Uterus (tissue), 3 donors: ENCODE measurements at regions not wholly inside any gene's neighbourhood (a gene's known extent, or its start where the extent isn't known, plus 50 kb on each side); places are given as distances from the start of the nearest gene placed in this dataset.

Experiments
- DNase-seq, 2 donors: peaks; one replicate each; pipeline ENCODE4 v3.0.0-alpha.2; 2019 to 2020
- H3K27ac ChIP-seq, 2 donors: fragments of 200-600 bp; sonication (generic); 1 replicate in 1 of 2; 2 replicates in 1 of 2; pipeline ENCODE4 v1.5.1; 2016 to 2018
- H3K27me3 ChIP-seq, 2 donors: fragments of 200-600 bp; sonication (generic); one replicate each; pipeline ENCODE4 v1.5.1; 2018 to 2019; ENCODE audit warnings: control low read depth in 1 of 2
- H3K36me3 ChIP-seq, 2 donors: fragments of 200-600 bp; sonication (generic); one replicate each; pipeline ENCODE4 v1.5.1; 2019; ENCODE audit warnings: control low read depth in 1 of 2
- H3K4me1 ChIP-seq, 2 donors: fragments of 200-600 bp; sonication (generic); one replicate each; pipeline ENCODE4 v1.5.1; 2018 to 2019; ENCODE audit warnings: control low read depth in 1 of 2
- H3K4me3 ChIP-seq, 2 donors: fragments of 200-600 bp; sonication (generic); 1 replicate in 1 of 2; 2 replicates in 1 of 2; pipeline ENCODE4 v1.5.1; 2018 to 2019; ENCODE audit warnings: mild to moderate bottlenecking in 1 of 2
- H3K9me3 ChIP-seq, 2 donors: fragments of 200-600 bp; sonication (generic); one replicate each; pipeline ENCODE4 v1.5.1; 2019; ENCODE audit warnings: control low read depth in 1 of 2
- POLR2A ChIP-seq, 2 donors: fragments of 450-650 bp; IDR thresholded peaks; one replicate each; pipeline ENCODE4 v1.6.1; 2016; ENCODE audit warnings: antibody characterized with exemption in 2 of 2, mild to moderate bottlenecking in 1 of 2, moderate library complexity in 1 of 2
- intact Hi-C: fragments of 100-400 bp; cut with DNase I; formaldehyde crosslinking; loops from one replicate; pipeline ENCODE4 v1.15.1; 2023; ENCODE audit warnings: low total_unique reads
- TF ChIP-seq, protein P1 (sequence below), 4 experiments: fragments of 200-600 bp in 2 of 4; fragments of 450-650 bp in 2 of 4; sonication (generic) in 2 of 4; IDR thresholded peaks; one replicate each; pipeline ENCODE4 v1.5.1; 2016 to 2019; ENCODE audit warnings: antibody characterized with exemption in 4 of 4, mild to moderate bottlenecking in 2 of 4, moderate library complexity in 1 of 4
- donor health status: DM: yes; HTN: yes; CAD: no.

DNA sequence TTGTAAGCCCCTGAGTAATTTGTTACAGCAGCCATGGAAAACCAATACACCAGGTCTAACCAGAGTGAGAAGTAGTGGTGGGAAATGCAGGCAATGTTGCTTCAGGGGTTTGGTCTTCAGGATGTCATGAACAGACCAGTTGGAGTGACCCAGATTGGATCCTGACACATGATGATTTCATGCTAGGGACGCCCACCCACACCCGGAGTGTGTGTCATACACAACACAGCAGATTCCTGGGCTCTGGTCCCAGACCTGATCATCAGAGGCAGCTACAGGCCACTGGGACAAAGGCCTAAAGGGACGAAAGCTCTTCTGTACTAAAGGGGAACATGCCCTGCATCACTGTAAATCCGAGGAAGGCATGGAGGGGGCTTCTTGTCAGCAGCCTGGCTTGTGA lies 194.2 kb downstream of the NSG2 start:
- Histone ChIP-seq H3K27me3 (no peaks in the 10 kb centered on the region), H3K4me3 (no peak overlapping the region), H3K36me3 (no peaks in the 10 kb centered on the region), H3K27ac (no peak overlapping the region), H3K9me3 (no peaks in the 10 kb centered on the region), H3K4me1 (no peaks in the 10 kb centered on the region)
- TF ChIP-seq POLR2A (IDR thresholded peaks at IDR 0.05): no peak
- TF ChIP-seq, protein P1, sequence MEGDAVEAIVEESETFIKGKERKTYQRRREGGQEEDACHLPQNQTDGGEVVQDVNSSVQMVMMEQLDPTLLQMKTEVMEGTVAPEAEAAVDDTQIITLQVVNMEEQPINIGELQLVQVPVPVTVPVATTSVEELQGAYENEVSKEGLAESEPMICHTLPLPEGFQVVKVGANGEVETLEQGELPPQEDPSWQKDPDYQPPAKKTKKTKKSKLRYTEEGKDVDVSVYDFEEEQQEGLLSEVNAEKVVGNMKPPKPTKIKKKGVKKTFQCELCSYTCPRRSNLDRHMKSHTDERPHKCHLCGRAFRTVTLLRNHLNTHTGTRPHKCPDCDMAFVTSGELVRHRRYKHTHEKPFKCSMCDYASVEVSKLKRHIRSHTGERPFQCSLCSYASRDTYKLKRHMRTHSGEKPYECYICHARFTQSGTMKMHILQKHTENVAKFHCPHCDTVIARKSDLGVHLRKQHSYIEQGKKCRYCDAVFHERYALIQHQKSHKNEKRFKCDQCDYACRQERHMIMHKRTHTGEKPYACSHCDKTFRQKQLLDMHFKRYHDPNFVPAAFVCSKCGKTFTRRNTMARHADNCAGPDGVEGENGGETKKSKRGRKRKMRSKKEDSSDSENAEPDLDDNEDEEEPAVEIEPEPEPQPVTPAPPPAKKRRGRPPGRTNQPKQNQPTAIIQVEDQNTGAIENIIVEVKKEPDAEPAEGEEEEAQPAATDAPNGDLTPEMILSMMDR (IDR thresholded peaks at IDR 0.05): no peak
- intact Hi-C loops: no loop called here
- DNase-seq: no peak

DNA sequence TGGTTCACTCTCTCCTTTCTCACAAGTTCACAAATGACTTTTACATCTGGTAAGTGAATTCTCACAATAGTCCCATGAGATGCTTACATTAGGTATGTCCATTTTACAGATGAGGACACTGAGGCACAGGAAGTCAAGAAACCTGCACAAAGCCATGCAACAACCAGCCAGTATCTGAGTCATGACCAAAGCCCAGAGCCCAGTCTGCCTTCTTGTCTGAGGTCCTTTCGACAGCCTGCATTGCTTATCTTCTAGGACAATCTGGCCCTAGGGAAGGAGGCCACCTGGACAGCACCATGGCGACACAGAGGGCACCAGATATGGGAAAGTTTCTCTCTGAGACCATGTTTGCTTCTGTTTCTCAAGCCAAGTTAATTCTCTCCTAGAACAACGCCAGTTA lies 197.1 kb downstream of the NSG2 start:
- no peaks in the 10 kb centered on the region for H3K27me3 ChIP-seq
- DNase-seq: no peak
- no peaks in the 10 kb centered on the region for H3K9me3 ChIP-seq
- intact Hi-C loops: no loop called here
- no peaks in the 10 kb centered on the region for H3K4me1 ChIP-seq
- H3K4me3 ChIP-seq: no peak overlapping the region
- no peaks in the 10 kb centered on the region for H3K36me3 ChIP-seq
- H3K27ac ChIP-seq: no peak overlapping the region
- TF ChIP-seq, protein P1 (IDR thresholded peaks at IDR 0.05): no peak
- no peak for TF ChIP-seq POLR2A (IDR thresholded peaks at IDR 0.05)

- TF ChIP-seq, protein P1 (IDR thresholded peaks at IDR 0.05): no peak
- TF ChIP-seq POLR2A (IDR thresholded peaks at IDR 0.05): no peak
- H3K9me3 ChIP-seq: no peaks in the 10 kb centered on the region
- no peaks in the 10 kb centered on the region for H3K36me3 ChIP-seq
- H3K27ac ChIP-seq: no peak overlapping the region
- intact Hi-C loops: no loop called here
- no peak overlapping the region for H3K4me3 ChIP-seq
- no peaks in the 10 kb centered on the region for H3K4me1 ChIP-seq
- no peaks in the 10 kb centered on the region for H3K27me3 ChIP-seq
- no peak for DNase-seq
Measured at GRCh38 chr5:174243904-174244303, 198.4 kb downstream of the NSG2 start.

DNA sequence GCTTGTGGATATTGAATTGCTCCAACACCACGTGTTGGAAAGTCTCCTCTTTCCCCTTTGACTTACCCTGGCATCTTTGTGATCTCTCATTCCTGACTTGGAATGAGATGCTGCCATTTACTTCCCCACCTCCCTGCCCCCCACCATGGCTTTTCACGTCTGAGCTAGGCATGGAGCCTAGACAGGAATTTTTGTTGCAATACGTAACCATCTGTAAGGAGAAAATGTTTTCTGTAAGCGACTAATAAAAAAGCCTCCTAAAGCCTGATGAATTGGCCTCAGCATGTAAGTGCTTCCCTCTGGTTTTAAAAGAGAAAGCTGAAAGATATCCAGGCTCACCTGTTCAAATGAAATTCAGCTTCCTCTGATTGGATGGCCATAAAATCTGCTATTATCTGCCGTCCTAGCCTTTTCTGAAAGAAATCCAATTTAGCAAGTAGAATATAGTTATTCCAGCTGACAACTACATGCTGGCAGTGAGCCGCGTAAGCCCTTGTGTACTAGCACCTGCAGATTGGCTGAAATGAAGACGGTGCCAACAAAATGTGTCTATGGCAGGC lies 200.1 kb downstream of the NSG2 start:
- intact Hi-C loops: no loop called here

DNA sequence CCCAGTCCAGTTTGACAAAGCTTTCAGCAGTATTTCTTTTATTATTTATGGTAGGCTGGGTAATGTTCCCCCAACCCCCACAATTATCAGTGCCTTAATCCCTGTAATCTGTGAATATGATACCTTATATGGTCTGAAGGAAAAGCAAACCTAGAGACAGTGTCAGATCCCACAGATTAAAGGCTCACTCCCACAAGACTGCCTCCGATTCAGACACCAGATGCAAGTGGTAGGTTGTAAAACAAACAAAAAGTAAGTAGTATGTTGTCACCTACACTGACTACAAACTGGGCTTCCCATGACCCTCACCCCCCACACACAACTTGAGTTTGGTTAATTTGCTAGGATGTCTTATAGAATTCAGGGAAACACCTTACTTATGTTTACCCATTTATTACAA lies 201.2 kb downstream of the NSG2 start:
- no peak overlapping the region for H3K4me3 ChIP-seq
- DNase-seq: no peak

More for the DNA sequence above, 200.1 kb downstream of the NSG2 start:
- H3K27ac ChIP-seq: no peak overlapping the region
- no peaks in the 10 kb centered on the region for H3K27me3 ChIP-seq
- no peak for DNase-seq
- no peaks in the 10 kb centered on the region for H3K4me1 ChIP-seq
- TF ChIP-seq POLR2A (IDR thresholded peaks at IDR 0.05): no peak
- TF ChIP-seq, protein P1 (IDR thresholded peaks at IDR 0.05): no peak
- no peaks in the 10 kb centered on the region for H3K36me3 ChIP-seq
- H3K9me3 ChIP-seq: no peaks in the 10 kb centered on the region
- no peak overlapping the region for H3K4me3 ChIP-seq

More for the DNA sequence above, 201.2 kb downstream of the NSG2 start:
- Histone ChIP-seq H3K4me1 (no peaks in the 10 kb centered on the region), H3K27ac (no peak overlapping the region), H3K27me3 (no peaks in the 10 kb centered on the region), H3K9me3 (no peaks in the 10 kb centered on the region), H3K36me3 (no peaks in the 10 kb centered on the region)
- intact Hi-C loops: no loop called here
- TF ChIP-seq, protein P1 (IDR thresholded peaks at IDR 0.05): no peak
